ENCODE measurements at regions not wholly inside any gene's neighbourhood (a gene's known extent, or its start where the extent isn't known, plus 50 kb on each side); places are given as distances from the start of the nearest gene placed in this dataset.

DNA sequence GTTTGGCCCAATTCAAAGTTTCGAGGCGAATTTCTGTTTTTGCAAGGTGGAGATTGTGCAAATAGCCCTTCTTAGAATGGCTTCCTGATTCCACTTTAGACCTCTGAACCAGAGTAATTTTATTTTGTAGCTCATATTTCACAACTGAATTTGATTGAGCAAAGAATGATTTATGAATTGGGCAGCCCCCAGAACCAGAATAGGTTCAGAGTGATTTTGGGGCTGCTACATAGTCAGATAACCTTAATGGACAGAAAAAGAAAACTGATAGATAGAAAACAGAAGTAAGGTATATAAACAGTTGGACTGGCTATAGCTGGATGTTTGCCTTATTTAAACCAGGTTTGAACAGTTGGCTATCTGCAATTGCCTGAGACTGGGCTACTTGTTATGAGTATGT lies 156.6 kb downstream of the YIPF5 start:
- DNase-seq (ENCODE audit: low spot score): no peak
- TF ChIP-seq, protein P1, sequence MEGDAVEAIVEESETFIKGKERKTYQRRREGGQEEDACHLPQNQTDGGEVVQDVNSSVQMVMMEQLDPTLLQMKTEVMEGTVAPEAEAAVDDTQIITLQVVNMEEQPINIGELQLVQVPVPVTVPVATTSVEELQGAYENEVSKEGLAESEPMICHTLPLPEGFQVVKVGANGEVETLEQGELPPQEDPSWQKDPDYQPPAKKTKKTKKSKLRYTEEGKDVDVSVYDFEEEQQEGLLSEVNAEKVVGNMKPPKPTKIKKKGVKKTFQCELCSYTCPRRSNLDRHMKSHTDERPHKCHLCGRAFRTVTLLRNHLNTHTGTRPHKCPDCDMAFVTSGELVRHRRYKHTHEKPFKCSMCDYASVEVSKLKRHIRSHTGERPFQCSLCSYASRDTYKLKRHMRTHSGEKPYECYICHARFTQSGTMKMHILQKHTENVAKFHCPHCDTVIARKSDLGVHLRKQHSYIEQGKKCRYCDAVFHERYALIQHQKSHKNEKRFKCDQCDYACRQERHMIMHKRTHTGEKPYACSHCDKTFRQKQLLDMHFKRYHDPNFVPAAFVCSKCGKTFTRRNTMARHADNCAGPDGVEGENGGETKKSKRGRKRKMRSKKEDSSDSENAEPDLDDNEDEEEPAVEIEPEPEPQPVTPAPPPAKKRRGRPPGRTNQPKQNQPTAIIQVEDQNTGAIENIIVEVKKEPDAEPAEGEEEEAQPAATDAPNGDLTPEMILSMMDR (IDR thresholded peaks at IDR 0.05): no peak
- ATAC-seq (ENCODE audit: low FRiP score): no peak

DNA sequence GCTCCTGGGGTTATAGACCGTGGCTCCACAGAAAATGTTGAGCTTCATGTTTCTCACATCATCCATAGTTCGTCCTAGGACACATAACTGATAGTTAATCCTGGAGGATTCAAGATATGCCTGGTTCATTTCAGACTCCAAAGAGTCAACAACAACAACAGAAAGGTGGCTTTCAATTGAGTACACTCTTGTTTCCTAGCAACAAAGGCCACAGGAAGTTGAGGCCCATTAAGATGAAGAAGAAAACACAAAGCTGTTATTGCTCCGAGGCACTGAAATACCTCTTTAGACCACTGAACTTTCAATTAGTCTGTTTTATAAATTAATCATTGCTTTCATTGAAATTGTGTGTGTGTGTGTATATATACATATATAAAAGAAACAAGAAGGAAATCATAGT lies 154.5 kb downstream of the YIPF5 start:
- ATAC-seq (ENCODE audit: low FRiP score) (no peak), DNase-seq (ENCODE audit: low spot score) (no peak)
- TF ChIP-seq, protein P1 (IDR thresholded peaks at IDR 0.05): no peak

DNA sequence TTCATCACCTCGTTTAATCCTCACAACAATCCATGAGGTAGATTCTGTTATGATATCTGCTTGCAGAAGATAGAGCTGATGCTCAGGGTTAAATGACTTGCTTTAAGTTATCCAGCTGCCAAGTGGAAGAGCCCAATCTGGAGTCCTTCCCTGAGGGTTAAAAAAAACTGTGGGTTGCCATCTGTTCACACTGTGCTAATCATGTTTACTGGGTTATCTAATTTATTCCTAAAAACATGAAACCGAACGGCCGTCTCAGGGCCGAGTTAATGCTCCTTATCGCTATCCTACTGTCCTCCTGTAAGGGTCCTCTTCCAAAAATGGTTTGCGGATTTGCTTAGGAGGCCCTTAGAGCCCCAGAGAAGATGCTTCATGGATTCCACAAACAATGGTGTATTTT lies 153.3 kb downstream of the YIPF5 start:
- DNase-seq (ENCODE audit: low spot score) (no peak), ATAC-seq (ENCODE audit: low FRiP score) (no peak)
- TF ChIP-seq, protein P1 (IDR thresholded peaks at IDR 0.05): no peak

DNA sequence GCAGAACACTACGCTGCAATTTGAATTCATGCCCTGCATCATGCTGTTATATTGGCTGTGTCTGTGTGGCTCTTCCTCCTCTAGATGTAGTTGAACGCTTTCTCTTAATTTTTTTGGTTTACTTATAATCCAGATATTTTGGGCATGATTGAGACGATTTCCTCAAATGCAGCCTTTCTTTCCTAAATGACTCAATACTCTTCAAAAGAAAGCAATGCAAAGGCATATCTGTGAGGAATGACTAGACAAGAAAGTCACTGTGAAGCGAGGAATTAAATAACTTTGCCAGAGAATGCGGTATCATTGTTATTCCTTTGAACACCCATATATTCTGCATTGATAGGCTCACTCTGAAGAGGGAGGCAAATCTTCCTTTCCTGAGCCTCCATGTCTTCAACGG lies 152.8 kb downstream of the YIPF5 start:
- DNase-seq (ENCODE audit: low spot score) (no peak), ATAC-seq (ENCODE audit: low FRiP score) (no peak)
- TF ChIP-seq, protein P1 (IDR thresholded peaks at IDR 0.05): no peak

DNA sequence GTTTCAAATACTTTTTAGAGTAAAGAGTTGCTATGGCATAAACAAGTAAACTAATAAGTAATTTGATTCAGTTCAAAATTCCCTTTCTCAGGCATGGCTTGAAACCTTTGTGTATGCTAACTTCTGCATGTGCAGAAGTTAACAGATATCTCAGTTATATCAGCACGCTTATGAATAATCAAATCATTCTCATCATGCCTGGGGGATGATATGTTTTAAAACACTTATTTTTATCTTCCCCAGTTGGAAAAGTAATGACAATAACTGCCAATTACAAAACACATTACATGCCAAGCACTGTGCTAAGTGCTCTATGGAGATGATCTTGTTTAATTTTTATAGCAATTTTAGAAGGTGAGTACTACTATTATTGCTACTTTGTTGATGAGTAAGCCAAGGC lies 146.4 kb downstream of the YIPF5 start:
- TF ChIP-seq, protein P1 (IDR thresholded peaks at IDR 0.05): no peak
- ATAC-seq (ENCODE audit: low FRiP score) (no peak), DNase-seq (ENCODE audit: low spot score) (no peak)

DNA sequence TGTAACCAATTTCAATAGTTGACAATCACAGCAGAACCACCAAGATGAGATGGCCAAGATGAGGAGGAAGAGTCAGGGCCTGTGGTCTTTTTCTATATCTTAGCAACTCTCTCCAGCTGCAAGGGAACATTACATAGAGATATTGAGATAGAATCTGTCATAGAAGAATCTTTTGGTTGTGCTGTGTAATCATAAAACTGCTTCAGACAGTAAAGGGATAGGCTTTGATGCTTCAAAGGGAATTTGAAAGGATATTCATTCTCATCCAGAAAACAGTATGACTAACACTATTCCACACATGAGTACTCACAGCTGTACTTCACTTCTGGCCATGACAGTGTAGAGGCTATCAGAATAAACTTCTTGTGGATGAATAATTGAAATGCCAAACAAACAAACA lies 145.9 kb downstream of the YIPF5 start:
- no peak for DNase-seq (ENCODE audit: low spot score)
- ATAC-seq (ENCODE audit: low FRiP score): no peak
- TF ChIP-seq, protein P1 (IDR thresholded peaks at IDR 0.05): no peak

DNA sequence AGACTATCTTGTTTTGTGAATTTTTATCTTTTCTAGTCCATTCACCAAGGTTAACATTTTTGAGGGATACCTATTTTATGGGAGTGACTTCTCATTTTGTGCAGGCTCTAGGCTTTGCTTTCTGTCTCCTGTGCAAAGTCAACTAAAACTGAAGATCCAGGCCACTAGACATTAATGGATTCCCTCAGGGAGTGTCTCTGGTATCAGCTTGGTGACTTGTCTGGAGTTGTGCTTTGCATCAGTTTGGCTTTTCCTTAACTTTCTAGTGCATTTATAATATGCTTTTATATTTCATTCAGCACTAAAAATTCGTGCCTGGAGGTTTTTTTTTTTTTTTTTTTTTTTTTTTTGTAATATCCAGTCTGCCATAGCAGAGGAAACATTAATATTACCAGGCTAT lies 144.2 kb downstream of the YIPF5 start:
- no peak for DNase-seq (ENCODE audit: low spot score)
- TF ChIP-seq, protein P1 (IDR thresholded peaks at IDR 0.05): no peak
- no peak for ATAC-seq (ENCODE audit: low FRiP score)
